HepG2 (cell line): ENCODE measurements at regions not wholly inside any gene's neighbourhood (a gene's known extent, or its start where the extent isn't known, plus 50 kb on each side); places are given as distances from the start of the nearest gene placed in this dataset.

Source experiments
- ATAC-seq: fragments of 200-7000 bp; cut with Tn5 transposase; 3 replicates; pipeline ENCODE4 v1.9.1; 2020; ENCODE audit warnings: mild to moderate bottlenecking, moderate library complexity
- BruUV-seq: library from RNA; stranded (reverse); fragments of 400-500 nt; replicated peaks from 2 replicates; lab custom pipeline; 2021; lab: Mats Ljungman, UMichigan
- CTCF ChIA-PET: fragments of 300-600 bp; formaldehyde crosslinking; extraction: SDS; loops from one replicate; lab custom pipeline; 2021; ENCODE audit warnings: low total read pairs, inconsistent platforms, low intra/inter-chr PET ratio; lab: Yijun Ruan, JAX
- POLR2A ChIA-PET: fragments of 350-600 bp; sonication (Branson Sonifier 250); formaldehyde crosslinking; loops from one replicate; lab custom pipeline; 2020; ENCODE audit warnings: antibody characterized with exemption, inconsistent platforms; lab: Yijun Ruan, JAX
- DNase-seq: peaks from one replicate; pipeline ENCODE4 v3.0.0-alpha.2; 2015; ENCODE audit warnings: low spot score
- FAIRE-seq: peaks from 3 replicates; lab custom pipeline; 2011; peaks lifted over from hg19 to GRCh38; lab: Jason Lieb, UNC
- H2AFZ ChIP-seq: one replicate; pipeline ENCODE4 v1.6.1; 2011; ENCODE audit warnings: low read length, inconsistent platforms
- H3K27ac ChIP-seq: fragments of 300-600 bp; 3 replicates; pipeline ENCODE4 v1.8.0; 2011; ENCODE audit warnings: mixed run types, mild to moderate bottlenecking, mixed read lengths, low read length, inconsistent platforms; ENCODE audit not compliant: insufficient read depth; ENCODE audit errors: extremely low read length
- H3K27me3 ChIP-seq, 2 experiments: fragments of 200-600 bp in 1 of 2; 2 replicates in 1 of 2; 3 replicates in 1 of 2; pipeline versions ENCODE4 v1.6.0 to v1.8.0; 2011; ENCODE audit warnings: low read length in 2 of 2, mild to moderate bottlenecking in 2 of 2, moderate library complexity in 2 of 2, inconsistent platforms in 1 of 2; ENCODE audit not compliant: insufficient read depth in 2 of 2, control insufficient read depth in 1 of 2
- H3K36me3 ChIP-seq, 2 experiments: fragments of 200-600 bp in 1 of 2; replicated peaks in 1 of 2; 2 replicates in 1 of 2; 3 replicates in 1 of 2; pipeline versions ENCODE4 v1.5.1 to v1.8.0; 2011; ENCODE audit warnings: low read length in 2 of 2, inconsistent platforms in 1 of 2; ENCODE audit not compliant: insufficient read depth in 2 of 2, control insufficient read depth in 1 of 2
- H3K4me1 ChIP-seq: 2 replicates; pipeline ENCODE4 v1.5.1; 2012; ENCODE audit warnings: low read length, inconsistent platforms; ENCODE audit not compliant: insufficient read depth
- H3K4me2 ChIP-seq: 2 replicates; pipeline ENCODE4 v1.6.0; 2011; ENCODE audit warnings: low read depth, low read length, inconsistent platforms
- H3K4me3 ChIP-seq, 3 experiments: fragments of 200-600 bp in 1 of 3; sonication (generic), shearing (Covaris generic) in 1 of 3; replicated peaks in 1 of 3; 2 replicates each; pipeline ENCODE4 v1.5.1; 2011 to 2016; ENCODE audit warnings: low read length in 3 of 3, inconsistent platforms in 2 of 3, low read depth in 2 of 3, mild to moderate bottlenecking in 2 of 3, control low read depth in 1 of 3, mixed read lengths in 1 of 3; ENCODE audit not compliant: insufficient read depth in 1 of 3
- H3K79me2 ChIP-seq: one replicate; pipeline ENCODE4 v1.6.1; 2011; ENCODE audit warnings: low read length, inconsistent platforms; ENCODE audit not compliant: insufficient read depth
- H3K9ac ChIP-seq: 2 replicates; pipeline ENCODE4 v1.6.0; 2011; ENCODE audit warnings: mild to moderate bottlenecking, low read depth, low read length, inconsistent platforms; ENCODE audit not compliant: insufficient read depth
- H3K9me3 ChIP-seq: 2 replicates; pipeline ENCODE4 v1.5.1; 2012; ENCODE audit warnings: mild to moderate bottlenecking, low read length
- H4K20me1 ChIP-seq: 2 replicates; pipeline ENCODE4 v1.6.0; 2011; ENCODE audit warnings: inconsistent platforms, mild to moderate bottlenecking, low read length, moderate library complexity; ENCODE audit not compliant: insufficient read depth
- KDM2A ChIP-seq: sonication (generic); formaldehyde crosslinking; IDR thresholded peaks from 2 replicates; pipeline ENCODE4 v1.4.0; 2020; ENCODE audit warnings: low read depth, missing genetic modification reagents, borderline replicate concordance
- KLF15 ChIP-seq: sonication (generic); formaldehyde crosslinking; IDR thresholded peaks from 2 replicates; pipeline ENCODE4 v1.8.1; 2023; ENCODE audit warnings: borderline replicate concordance, mild to moderate bottlenecking, inconsistent platforms, missing genetic modification reagents, mixed read lengths
- NCOA5 ChIP-seq: sonication (generic); formaldehyde crosslinking; IDR thresholded peaks from 2 replicates; pipeline ENCODE4 v1.4.0; 2020; ENCODE audit warnings: missing genetic modification reagents
- RORA ChIP-seq: sonication (generic); formaldehyde crosslinking; IDR thresholded peaks from 2 replicates; pipeline ENCODE4 v1.5.0; 2020; ENCODE audit warnings: mild to moderate bottlenecking, missing genetic modification reagents, moderate library complexity
- ZBTB1 ChIP-seq: sonication (generic); formaldehyde crosslinking; IDR thresholded peaks from 2 replicates; pipeline ENCODE4 v1.4.0; 2020; ENCODE audit warnings: missing genetic modification reagents, borderline replicate concordance
- ZBTB20 ChIP-seq: sonication (generic); formaldehyde crosslinking; IDR thresholded peaks from 2 replicates; pipeline ENCODE4 v1.8.1; 2023; ENCODE audit warnings: missing genetic modification reagents, low read depth, mild to moderate bottlenecking, borderline replicate concordance
- ZNF30 ChIP-seq: sonication (generic); formaldehyde crosslinking; IDR thresholded peaks from 2 replicates; pipeline ENCODE4 v1.5.0; 2020; ENCODE audit warnings: mild to moderate bottlenecking, missing genetic modification reagents
- WGBS: methylation state at CpG from one replicate; pipeline ENCODE4 v1.1.6; 2017; ENCODE audit warnings: low lambda C conversion rate; 5-methylcytosine and 5-hydroxymethylcytosine counted together
- in situ Hi-C: cut with HindIII; loops from 2 replicates; pipeline ENCODE4 v1.10.0; 2017; ENCODE audit warnings: low pct_unique_long_range_greater_than_20kb; ENCODE audit not compliant: extremely low pct_ligation_motif_present
- intact Hi-C: fragments of 100-400 bp; cut with micrococcal nuclease; formaldehyde crosslinking; loops from one replicate; pipeline ENCODE4 v1.10.0; 2022; ENCODE audit not compliant: unreplicated experiment
- TF ChIP-seq, protein P1 (sequence below): IDR thresholded peaks from 2 replicates; pipeline ENCODE4 v1.6.1; 2016; ENCODE audit warnings: mild to moderate bottlenecking, missing biosample characterization, missing genetic modification reagents
- TF ChIP-seq, protein P2 (sequence below): sonication (generic); formaldehyde crosslinking; IDR thresholded peaks from one replicate; pipeline ENCODE4 v1.5.1; 2020; ENCODE audit warnings: mild to moderate bottlenecking, missing genetic modification reagents; ENCODE audit errors: not compliant biosample characterization

DNA sequence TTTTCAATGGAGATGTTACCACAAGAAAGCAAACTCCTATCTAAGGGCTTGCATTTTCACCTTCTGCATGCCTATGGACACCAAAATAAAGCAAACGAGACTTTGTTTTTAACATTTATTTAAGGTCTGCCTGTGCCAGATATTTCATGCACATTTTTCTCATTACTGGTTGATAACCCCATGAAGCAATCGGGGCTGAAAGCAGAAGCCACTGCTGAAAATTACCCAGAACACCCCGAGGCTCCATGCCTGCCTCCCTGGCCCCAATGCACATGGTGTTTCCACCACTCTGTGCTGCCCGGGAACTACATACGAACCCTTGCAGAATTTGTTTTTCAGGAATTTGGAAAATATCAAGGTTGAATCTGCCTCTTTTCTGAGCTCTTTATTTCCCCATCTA, 240.1 kb downstream of the NR2F1-AS1 start:
- Histone ChIP-seq H3K27ac (no peak overlapping the region), H3K27me3 (0 out of 5 replicates have a peak, but pooled peaks cover 0 to 2% of the 10 kb centered on the region in 2 experiments), H3K4me1 (peaks cover 14% of the 10 kb centered on the region), H2AFZ (no peak overlapping the region), H3K9me3 (no peaks in the 10 kb centered on the region), H3K9ac (no peak overlapping the region), H3K36me3 (no peaks in the 10 kb centered on the region), H3K4me2 (no peak overlapping the region), H4K20me1 (no peaks in the 10 kb centered on the region), H3K79me2 (no peaks in the 10 kb centered on the region), H3K4me3 (no peak overlapping the region)
- intact Hi-C loops (no loop called here), in situ Hi-C loops (no loop called here)
- FAIRE-seq (no peak), ATAC-seq (no peak), DNase-seq (no peak)
- ChIA-PET CTCF (no interaction called here), POLR2A (no interaction called here)
- TF ChIP-seq KLF15 (CRISPR knock-in tag) = no peak
- TF ChIP-seq RORA (CRISPR knock-in tag) = no peak
- TF ChIP-seq NCOA5 (CRISPR knock-in tag) = no peak
- no peak for TF ChIP-seq ZBTB1 (CRISPR knock-in tag)
- no peak for TF ChIP-seq ZNF30 (CRISPR knock-in tag)
- no peak for TF ChIP-seq ZBTB20 (CRISPR knock-in tag)
- WGBS = 34% methylated on average over 5 of the region's 5 CpGs
- BruUV-seq = no TSS peak

GRCh38 chr5:93337138-93337537, 243.9 kb downstream of the NR2F1-AS1 start:
- no peak for FAIRE-seq
- Histone ChIP-seq H3K27ac (no peak overlapping the region), H3K9ac (no peak overlapping the region), H3K36me3 (no peaks in the 10 kb centered on the region), H4K20me1 (no peaks in the 10 kb centered on the region), H3K79me2 (no peaks in the 10 kb centered on the region), H3K4me2 (no peak overlapping the region), H3K9me3 (no peaks in the 10 kb centered on the region), H3K27me3 (no peaks in the 10 kb centered on the region), H2AFZ (no peak overlapping the region), H3K4me1 (peaks cover 4% of the 10 kb centered on the region; the same call in 1 of the 2 replicates), H3K4me3 (no peak overlapping the region)
- BruUV-seq = no TSS peak
- ATAC-seq = no peak
- WGBS = 33% methylated on average over 2 of the region's 2 CpGs
- POLR2A ChIA-PET = no interaction called here
- no peak for DNase-seq
- intact Hi-C loops = no loop called here
- CTCF ChIA-PET = no interaction called here
- in situ Hi-C loops = no loop called here
- no peak for TF ChIP-seq ZBTB1 (CRISPR knock-in tag)
- TF ChIP-seq, protein P1, sequence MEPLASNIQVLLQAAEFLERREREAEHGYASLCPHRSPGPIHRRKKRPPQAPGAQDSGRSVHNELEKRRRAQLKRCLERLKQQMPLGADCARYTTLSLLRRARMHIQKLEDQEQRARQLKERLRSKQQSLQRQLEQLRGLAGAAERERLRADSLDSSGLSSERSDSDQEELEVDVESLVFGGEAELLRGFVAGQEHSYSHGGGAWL (CRISPR knock-in tag) = no peak
- TF ChIP-seq, protein P2, sequence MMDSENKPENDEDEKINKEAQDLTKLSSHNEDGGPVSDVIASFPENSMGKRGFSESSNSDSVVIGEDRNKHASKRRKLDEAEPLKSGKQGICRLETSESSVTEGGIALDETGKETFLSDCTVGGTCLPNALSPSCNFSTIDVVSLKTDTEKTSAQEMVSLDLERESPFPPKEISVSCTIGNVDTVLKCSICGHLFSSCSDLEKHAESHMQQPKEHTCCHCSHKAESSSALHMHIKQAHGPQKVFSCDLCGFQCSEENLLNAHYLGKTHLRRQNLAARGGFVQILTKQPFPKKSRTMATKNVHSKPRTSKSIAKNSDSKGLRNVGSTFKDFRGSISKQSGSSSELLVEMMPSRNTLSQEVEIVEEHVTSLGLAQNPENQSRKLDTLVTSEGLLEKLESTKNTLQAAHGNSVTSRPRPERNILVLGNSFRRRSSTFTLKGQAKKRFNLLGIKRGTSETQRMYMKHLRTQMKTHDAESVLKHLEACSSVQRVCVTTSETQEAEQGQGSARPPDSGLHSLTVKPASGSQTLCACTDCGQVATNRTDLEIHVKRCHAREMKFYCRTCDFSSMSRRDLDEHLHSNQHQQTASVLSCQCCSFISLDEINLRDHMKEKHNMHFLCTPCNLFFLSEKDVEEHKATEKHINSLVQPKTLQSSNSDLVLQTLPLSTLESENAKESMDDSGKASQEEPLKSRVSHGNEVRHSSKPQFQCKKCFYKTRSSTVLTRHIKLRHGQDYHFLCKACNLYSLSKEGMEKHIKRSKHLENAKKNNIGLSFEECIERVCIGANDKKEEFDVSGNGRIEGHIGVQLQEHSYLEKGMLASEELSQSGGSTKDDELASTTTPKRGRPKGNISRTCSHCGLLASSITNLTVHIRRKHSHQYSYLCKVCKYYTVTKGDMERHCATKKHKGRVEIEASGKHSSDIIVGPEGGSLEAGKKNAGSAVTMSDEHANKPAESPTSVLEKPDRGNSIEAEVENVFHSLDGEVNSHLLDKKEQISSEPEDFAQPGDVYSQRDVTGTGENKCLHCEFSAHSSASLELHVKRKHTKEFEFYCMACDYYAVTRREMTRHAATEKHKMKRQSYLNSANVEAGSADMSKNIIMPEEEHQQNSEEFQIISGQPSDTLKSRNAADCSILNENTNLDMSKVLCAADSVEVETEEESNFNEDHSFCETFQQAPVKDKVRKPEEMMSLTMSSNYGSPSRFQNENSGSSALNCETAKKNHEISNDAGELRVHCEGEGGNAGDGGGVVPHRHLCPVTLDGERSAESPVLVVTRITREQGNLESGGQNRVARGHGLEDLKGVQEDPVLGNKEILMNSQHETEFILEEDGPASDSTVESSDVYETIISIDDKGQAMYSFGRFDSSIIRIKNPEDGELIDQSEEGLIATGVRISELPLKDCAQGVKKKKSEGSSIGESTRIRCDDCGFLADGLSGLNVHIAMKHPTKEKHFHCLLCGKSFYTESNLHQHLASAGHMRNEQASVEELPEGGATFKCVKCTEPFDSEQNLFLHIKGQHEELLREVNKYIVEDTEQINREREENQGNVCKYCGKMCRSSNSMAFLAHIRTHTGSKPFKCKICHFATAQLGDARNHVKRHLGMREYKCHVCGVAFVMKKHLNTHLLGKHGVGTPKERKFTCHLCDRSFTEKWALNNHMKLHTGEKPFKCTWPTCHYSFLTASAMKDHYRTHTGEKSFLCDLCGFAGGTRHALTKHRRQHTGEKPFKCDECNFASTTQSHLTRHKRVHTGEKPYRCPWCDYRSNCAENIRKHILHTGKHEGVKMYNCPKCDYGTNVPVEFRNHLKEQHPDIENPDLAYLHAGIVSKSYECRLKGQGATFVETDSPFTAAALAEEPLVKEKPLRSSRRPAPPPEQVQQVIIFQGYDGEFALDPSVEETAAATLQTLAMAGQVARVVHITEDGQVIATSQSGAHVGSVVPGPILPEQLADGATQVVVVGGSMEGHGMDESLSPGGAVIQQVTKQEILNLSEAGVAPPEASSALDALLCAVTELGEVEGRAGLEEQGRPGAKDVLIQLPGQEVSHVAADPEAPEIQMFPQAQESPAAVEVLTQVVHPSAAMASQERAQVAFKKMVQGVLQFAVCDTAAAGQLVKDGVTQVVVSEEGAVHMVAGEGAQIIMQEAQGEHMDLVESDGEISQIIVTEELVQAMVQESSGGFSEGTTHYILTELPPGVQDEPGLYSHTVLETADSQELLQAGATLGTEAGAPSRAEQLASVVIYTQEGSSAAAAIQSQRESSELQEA (CRISPR knock-in tag) = no peak
- no peak for TF ChIP-seq KDM2A (CRISPR knock-in tag)
